Astrocyte of the cerebellum (primary cell): ENCODE measurements at regions not wholly inside any gene's neighbourhood (a gene's known extent, or its start where the extent isn't known, plus 50 kb on each side); places are given as distances from the start of the nearest gene placed in this dataset.

Source experiments
- DNase-seq: peaks from one replicate; pipeline ENCODE4 v3.0.0-alpha.2; 2011; ENCODE audit warnings: low read depth
- H3K4me3 ChIP-seq: 2 replicates; pipeline ENCODE4 v1.5.1; 2011; ENCODE audit warnings: mild to moderate bottlenecking, low read depth, low read length, moderate library complexity
- CTCF ChIP-seq: IDR thresholded peaks from 2 replicates; pipeline ENCODE4 v1.5.1; 2012; ENCODE audit warnings: low read length, low read depth, moderate library complexity, mild to moderate bottlenecking; ENCODE audit errors: missing control alignments
- in situ Hi-C: cut with HindIII; loops from 2 replicates; pipeline ENCODE4 v1.10.0; 2017; ENCODE audit warnings: low sequenced_read_pairs

- TF ChIP-seq CTCF: no peak
- H3K4me3 ChIP-seq: no peak overlapping the region
- in situ Hi-C loops: no loop called here
- no peak for DNase-seq
Measured at GRCh38 chr2:200155652-200156051, 150.8 kb upstream of the SPATS2L start.

GRCh38 chr2:200156166-200156835 lies 150.2 kb upstream of the SPATS2L start:
- peak; percentile 68 for DNase-seq
- no peak for TF ChIP-seq CTCF
- in situ Hi-C loops: no loop called here
- H3K4me3 ChIP-seq: peak overlapping the region; percentile 7

GRCh38 chr2:200158647-200159356 lies 147.7 kb upstream of the SPATS2L start:
- no peak for TF ChIP-seq CTCF
- no peak overlapping the region for H3K4me3 ChIP-seq
- in situ Hi-C loops: no loop called here
- no peak for DNase-seq

- DNase-seq: no peak
- in situ Hi-C loops: no loop called here
- no peak overlapping the region for H3K4me3 ChIP-seq
- TF ChIP-seq CTCF: no peak
Measured at GRCh38 chr2:200159357-200159707, 147.2 kb upstream of the SPATS2L start.

- TF ChIP-seq CTCF: no peak
- no peak overlapping the region for H3K4me3 ChIP-seq
- in situ Hi-C loops: no loop called here
- DNase-seq: no peak
Measured at GRCh38 chr2:200159829-200160781, 146.4 kb upstream of the SPATS2L start.

- no peak for DNase-seq
- H3K4me3 ChIP-seq: no peak overlapping the region
- TF ChIP-seq CTCF: no peak
- in situ Hi-C loops: no loop called here
Measured at GRCh38 chr2:200161458-200161857, 145.0 kb upstream of the SPATS2L start.
